GM18511 (cell line): ENCODE measurements at regions not wholly inside any gene's neighbourhood (a gene's known extent, or its start where the extent isn't known, plus 50 kb on each side); places are given as distances from the start of the nearest gene placed in this dataset.

Source experiments
- ATAC-seq: cut with Tn5 transposase; IDR thresholded peaks from one replicate; pipeline ENCODE4 v1.9.1; 2021; ENCODE audit warnings: mild to moderate bottlenecking, moderate library complexity; ENCODE audit not compliant: unreplicated experiment

- no peak for ATAC-seq
Measured at GRCh38 chr10:4144817-4145216, 359.8 kb upstream of the KLF6 start.

GRCh38 chr10:4141471-4141870, 356.5 kb upstream of the KLF6 start:
- ATAC-seq: no peak

GRCh38 chr10:4138146-4138721, 353.2 kb upstream of the KLF6 start:
- no peak for ATAC-seq

DNA sequence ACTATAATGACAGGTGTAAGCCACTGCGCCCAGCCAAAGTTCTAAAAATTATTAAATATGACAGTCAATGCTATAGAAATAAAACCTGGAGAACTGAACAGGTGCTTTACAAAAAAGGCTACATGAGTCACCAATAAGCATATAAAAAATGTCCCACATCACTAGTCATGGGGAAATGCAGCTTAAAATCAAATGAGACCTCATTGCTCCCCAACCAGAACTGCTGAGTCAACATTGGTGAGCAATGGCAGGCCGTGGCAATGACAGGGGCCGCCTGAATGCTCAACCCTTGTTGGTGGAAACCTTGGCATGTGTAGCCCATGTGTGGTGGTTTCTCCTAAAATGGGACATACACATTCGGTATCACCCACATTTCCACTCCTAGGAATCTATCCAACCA, 352.3 kb upstream of the KLF6 start:
- ATAC-seq: no peak

DNA sequence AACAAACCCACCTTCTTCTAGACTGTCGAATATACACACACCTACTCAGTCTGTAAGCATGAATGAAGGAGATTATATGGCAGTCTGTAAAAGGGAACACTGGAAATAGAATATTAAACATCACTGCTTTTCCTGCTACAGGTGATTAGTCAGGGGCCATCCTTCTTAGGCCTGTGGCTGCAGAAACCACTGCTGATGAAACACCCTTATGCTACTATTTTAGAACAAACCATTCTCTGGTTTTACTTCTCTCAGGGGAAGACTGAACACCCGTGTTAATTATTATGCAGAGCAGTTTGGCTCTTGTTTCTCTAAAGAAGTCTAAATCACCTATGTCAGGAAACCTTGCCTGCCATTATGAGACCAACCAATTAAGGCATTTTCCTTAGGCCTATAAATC, 351.1 kb upstream of the KLF6 start:
- ATAC-seq: peak; percentile 87

- ATAC-seq: no peak
Measured at GRCh38 chr10:4132216-4132556, 347.2 kb upstream of the KLF6 start.

DNA sequence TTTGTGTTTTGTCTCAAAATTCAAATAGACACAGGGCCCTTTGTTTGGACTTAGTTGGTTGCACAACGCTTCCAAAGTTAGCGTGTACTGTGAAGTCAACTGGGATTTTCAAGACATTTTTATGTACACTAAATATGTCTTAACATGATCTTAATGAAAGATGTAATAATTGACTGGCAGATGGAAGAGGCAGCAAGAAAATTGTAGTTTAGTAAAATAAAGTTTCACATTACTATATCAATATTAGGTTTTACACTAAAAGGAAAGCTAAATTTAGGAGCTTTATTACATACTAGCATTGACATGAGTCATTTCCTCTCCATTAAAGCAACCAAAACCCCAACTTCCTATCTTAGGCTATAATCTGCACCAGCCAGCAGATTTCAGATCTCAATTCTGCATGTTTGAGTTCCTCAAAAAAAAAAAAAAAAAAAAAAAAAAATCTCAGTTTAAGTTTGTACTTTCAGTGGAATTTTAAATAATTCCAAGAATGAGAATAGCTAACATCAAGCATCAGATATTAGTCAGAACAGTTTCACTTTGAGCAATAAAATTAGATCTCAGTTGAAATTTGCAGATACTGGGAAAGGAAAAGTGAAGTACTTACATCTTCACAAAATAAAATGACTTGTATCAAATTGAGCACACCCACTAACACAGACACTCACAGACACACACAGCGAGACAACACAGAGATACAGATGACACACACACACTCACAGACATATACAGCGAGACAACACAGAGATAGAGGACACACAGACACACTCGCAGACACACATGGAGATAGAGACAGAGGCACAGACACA, 346.6 kb upstream of the KLF6 start:
- peak; percentile 62 for ATAC-seq

- ATAC-seq: no peak
Measured at GRCh38 chr10:4130685-4131084, 345.7 kb upstream of the KLF6 start.

- no peak for ATAC-seq
Measured at GRCh38 chr10:4129866-4130477, 345.0 kb upstream of the KLF6 start.

DNA sequence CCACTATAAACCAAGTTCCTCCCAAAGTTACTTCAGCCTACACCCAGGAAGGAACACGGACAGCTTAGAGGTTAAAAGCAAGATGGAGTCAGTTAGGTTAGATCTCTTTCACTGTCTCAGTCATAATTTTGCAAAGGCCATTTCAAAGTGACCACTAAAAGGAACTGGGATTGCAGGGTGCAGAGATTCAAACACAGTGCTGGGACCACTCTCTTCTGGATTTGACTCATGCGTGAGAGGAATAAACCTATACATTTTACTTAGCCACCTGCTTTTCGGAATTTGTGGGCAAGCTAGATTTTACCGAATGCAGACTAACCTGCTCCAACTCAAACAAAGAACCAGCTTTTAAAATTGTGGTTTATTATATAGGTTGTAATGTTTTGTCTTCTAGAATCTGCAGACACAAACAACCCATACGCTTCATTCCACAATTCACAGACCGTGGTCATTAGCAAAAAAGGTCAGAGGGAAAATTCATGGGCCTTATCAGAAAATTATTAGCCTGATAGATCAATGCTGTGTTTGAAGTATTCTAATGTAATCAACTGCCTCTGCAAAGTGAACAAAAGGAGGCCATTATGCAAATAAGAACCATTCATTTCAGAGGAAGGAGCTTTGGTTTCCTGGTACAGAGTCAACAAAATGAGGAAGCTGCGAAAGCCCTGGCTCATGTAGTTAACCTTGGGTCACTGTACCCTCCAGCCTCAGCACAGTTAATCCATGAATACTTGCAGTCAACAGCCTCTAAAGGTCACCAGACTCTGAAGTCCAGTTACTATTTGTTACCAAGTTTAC, 342.7 kb upstream of the KLF6 start:
- peak; percentile 76 for ATAC-seq

DNA sequence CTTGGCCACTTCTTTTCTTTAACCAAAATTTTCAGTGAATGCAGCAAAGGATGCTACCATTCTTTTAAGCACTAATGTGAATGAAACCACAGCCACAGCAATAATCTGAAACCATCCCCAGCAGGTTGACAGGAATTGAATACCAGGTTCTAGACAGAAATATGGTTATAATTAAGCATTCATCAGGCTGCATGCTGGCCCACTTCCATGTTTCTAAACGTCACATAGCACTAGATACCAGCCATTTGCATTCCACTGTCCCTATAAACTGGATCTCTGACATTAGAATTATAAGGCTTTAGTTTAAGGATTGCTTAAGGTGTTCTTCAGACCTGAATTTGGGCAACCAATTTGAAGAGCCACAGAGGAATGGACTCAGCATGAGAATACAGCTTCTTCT, 340.8 kb upstream of the KLF6 start:
- ATAC-seq: no peak

GRCh38 chr10:4121502-4122380, 336.7 kb upstream of the KLF6 start:
- peak; percentile 94 for ATAC-seq

- ATAC-seq: no peak
Measured at GRCh38 chr10:4120096-4120853, 335.3 kb upstream of the KLF6 start.

GRCh38 chr10:4119107-4119506, 334.1 kb upstream of the KLF6 start:
- ATAC-seq: no peak

DNA sequence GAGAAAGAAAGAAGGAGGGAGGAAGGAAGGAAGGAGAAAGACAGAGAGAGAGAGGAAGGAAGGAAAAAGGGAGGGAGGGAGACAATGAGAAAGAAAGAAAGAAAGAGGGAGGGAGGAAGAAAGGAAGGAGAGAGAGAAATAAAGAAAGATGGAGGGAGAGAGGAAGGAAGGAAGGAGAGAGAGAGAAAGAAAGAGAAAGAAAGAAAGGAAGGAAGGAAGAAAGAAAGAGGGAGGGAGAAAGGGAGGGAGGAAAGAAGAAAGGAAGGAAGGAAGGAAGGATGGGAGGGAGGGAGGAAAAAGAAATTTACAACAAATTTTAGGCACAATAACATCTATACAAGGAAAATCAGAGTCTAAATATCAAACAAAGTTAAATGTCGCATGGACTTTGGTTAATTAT, 332.6 kb upstream of the KLF6 start:
- no peak for ATAC-seq

DNA sequence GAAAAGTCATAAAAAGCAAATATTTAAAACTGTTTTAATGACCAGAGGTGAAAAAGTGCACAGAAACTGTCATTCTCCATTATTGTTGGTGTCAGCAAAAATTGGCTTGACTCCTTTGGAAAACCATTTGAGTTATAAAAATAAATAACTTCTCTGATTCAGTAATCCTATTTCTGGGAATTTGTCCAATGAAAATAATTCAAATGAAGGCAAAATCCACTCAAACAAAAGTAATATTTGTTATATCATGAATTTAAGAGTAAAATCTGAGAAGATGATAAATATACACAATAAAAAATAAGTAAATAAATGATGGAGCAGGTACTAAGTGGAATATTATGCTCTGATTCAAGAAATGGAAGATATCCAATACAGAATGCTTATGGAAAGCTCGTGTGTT, 326.6 kb upstream of the KLF6 start:
- ATAC-seq: no peak

- ATAC-seq: no peak
Measured at GRCh38 chr10:4109469-4109868, 324.5 kb upstream of the KLF6 start.

DNA sequence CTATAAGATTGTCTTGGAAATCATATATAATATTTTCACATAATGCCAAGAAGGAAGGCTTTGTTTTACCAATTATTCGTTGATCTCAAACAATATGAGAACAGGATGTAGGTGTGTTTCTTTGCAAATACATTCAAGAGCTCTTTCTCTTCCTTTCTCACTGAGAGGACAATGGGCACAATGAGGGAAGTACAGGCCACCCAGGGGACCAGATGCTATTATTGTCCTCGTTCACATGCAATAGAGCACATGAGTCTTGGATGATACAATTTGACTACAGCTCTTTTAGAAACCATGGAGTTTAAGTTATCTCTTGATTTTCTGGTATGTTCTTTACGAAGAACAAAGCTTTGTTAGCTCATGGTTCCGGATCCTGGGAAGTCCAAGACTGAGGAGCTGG, 323.7 kb upstream of the KLF6 start:
- no peak for ATAC-seq

- ATAC-seq: no peak
Measured at GRCh38 chr10:4107285-4107851, 322.4 kb upstream of the KLF6 start.

DNA sequence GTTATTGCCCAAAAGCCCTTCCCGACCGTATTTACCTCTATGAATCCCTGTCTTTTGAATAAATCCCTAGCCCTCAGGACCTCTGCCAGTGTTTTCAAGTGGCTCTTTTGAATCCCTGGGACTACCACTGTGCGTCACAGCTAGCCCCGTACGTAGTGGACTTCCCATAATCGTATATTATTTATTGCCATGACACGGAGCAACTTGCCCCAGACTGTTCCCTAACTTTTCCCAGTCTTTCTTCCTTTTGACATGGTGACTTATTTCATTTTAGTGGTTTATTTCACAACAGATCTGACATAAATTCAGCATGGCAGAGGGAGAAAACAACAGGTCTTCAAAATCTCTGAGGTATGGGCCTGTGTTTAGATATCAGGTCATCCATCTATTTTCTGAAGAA, 318.6 kb upstream of the KLF6 start:
- ATAC-seq: no peak
